ENCODE measurements at regions not wholly inside any gene's neighbourhood (a gene's known extent, or its start where the extent isn't known, plus 50 kb on each side); places are given as distances from the start of the nearest gene placed in this dataset.
"Not testable (repeated sequence)": the region's sequence is repeated elsewhere in the genome, so short reads cannot be mapped to it uniquely, and the experiment has no call there.

DNA sequence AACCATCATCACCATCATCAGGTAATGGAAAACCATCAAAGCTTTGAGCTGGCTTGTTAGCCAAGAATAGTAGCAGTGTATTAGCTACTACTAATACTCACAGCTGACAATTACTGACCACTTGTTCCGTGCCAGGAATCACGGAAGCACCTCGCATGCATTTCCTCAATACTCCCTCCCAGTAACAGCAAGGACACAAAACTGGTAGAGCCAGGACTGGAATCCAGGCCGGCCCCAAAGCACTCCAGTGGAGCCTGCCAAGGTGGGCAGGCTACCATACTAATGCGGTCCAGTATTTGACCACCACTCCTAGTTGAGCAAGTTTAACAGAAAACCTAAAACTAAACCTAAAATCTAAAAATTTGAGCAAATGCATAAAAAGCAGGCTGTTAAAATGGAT, 107.2 kb upstream of the LPCAT1 start:
- H3K4me1 ChIP-seq (ENCODE audit: control insufficient read depth in 3 of 3, insufficient read depth in 3 of 3, low read length in 3 of 3); H3K36me3 ChIP-seq (ENCODE audit: control insufficient read depth in 3 of 3, insufficient read depth in 3 of 3, low read length in 3 of 3); H3K27me3 ChIP-seq (ENCODE audit: control insufficient read depth in 3 of 3, insufficient read depth in 3 of 3, low read length in 3 of 3); H3K9me3 ChIP-seq (ENCODE audit: control insufficient read depth in 3 of 3, low read length in 3 of 3); H3K9ac ChIP-seq (ENCODE audit: low read depth in 1 of 3, low read length in 3 of 3); H3K27ac ChIP-seq (ENCODE audit: low read depth, low read length); H3K4me3 ChIP-seq (ENCODE audit: low read length in 3 of 3): not testable (repeated sequence)

DNA sequence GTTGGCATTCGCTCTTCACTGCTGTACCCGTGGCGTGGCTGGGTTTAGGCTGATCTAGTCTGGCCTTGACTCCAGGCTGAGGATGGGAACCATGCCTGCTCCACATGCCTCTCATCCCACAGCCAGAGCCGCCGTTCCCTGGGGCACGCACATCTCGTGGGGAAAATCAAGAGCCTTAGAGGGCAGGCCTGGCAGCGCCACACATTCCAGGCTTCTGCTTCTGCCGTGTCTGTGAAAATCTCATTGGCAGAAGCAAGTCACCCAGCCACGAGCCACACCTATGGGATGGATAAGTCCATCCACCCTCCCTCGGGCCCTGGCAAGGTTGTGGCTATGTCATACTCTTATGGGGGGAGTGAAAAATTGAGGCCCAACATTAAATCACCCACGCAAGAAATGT, 102.6 kb upstream of the LPCAT1 start:
- H3K9ac ChIP-seq (ENCODE audit: low read depth in 1 of 3, low read length in 3 of 3); H3K4me1 ChIP-seq (ENCODE audit: control insufficient read depth in 3 of 3, insufficient read depth in 3 of 3, low read length in 3 of 3); H3K27ac ChIP-seq (ENCODE audit: low read depth, low read length); H3K36me3 ChIP-seq (ENCODE audit: control insufficient read depth in 3 of 3, insufficient read depth in 3 of 3, low read length in 3 of 3); H3K9me3 ChIP-seq (ENCODE audit: control insufficient read depth in 3 of 3, low read length in 3 of 3); H3K27me3 ChIP-seq (ENCODE audit: control insufficient read depth in 3 of 3, insufficient read depth in 3 of 3, low read length in 3 of 3); H3K4me3 ChIP-seq (ENCODE audit: low read length in 3 of 3): not testable (repeated sequence)

DNA sequence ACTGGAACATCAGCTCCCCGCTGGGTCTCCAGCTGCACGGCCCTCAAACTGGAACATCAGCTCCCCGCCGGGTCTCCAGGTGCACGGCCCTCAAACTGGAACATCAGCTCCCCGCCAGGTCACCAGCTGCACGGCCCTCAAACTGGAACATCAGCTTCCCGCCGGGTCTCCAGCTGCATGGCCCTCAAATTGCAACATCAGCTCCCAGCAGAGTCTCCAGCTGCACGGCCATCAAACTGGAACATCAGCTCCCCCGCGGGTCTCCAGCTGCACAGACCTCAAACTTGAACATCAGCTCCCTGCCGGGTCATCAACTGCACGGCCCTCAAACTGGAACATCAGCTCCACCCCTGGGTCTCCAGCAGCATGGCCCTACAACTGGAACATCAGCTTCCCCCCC, 95.8 kb upstream of the LPCAT1 start:
- H3K36me3 ChIP-seq (ENCODE audit: control insufficient read depth in 3 of 3, insufficient read depth in 3 of 3, low read length in 3 of 3); H3K9me3 ChIP-seq (ENCODE audit: control insufficient read depth in 3 of 3, low read length in 3 of 3); H3K4me3 ChIP-seq (ENCODE audit: low read length in 3 of 3); H3K4me1 ChIP-seq (ENCODE audit: control insufficient read depth in 3 of 3, insufficient read depth in 3 of 3, low read length in 3 of 3); H3K9ac ChIP-seq (ENCODE audit: low read depth in 1 of 3, low read length in 3 of 3); H3K27me3 ChIP-seq (ENCODE audit: control insufficient read depth in 3 of 3, insufficient read depth in 3 of 3, low read length in 3 of 3); H3K27ac ChIP-seq (ENCODE audit: low read depth, low read length): not testable (repeated sequence)

DNA sequence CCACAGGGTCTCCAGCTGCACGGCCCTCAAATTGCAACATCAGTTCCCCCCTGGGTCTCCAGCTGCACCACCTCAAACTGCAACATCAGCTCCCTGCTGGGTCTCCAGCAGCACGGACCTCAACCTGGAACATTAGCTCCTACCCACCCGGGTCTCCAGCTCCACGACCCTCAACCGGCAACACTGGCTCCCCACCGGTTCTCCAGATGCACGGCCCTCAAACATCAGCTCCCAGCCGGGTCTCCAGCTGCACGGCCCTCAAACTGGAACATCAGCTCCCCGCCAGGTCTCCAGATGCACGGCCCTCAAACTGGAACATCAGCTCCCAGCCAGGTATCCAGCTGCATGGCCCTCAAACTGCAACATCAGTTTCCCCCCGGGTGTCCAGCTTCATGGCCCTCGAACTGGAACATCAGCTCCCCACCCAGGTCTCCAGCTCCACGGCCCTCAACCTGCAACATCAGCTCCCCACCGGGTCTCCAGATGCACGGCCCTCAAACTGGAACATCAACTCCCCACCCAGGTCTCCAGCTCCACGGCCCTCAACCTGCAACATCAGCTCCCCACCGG, 94.6 kb upstream of the LPCAT1 start:
- H3K27ac ChIP-seq (ENCODE audit: low read depth, low read length); H3K36me3 ChIP-seq (ENCODE audit: control insufficient read depth in 3 of 3, insufficient read depth in 3 of 3, low read length in 3 of 3); H3K27me3 ChIP-seq (ENCODE audit: control insufficient read depth in 3 of 3, insufficient read depth in 3 of 3, low read length in 3 of 3); H3K9me3 ChIP-seq (ENCODE audit: control insufficient read depth in 3 of 3, low read length in 3 of 3); H3K4me1 ChIP-seq (ENCODE audit: control insufficient read depth in 3 of 3, insufficient read depth in 3 of 3, low read length in 3 of 3); H3K9ac ChIP-seq (ENCODE audit: low read depth in 1 of 3, low read length in 3 of 3); H3K4me3 ChIP-seq (ENCODE audit: low read length in 3 of 3): not testable (repeated sequence)

DNA sequence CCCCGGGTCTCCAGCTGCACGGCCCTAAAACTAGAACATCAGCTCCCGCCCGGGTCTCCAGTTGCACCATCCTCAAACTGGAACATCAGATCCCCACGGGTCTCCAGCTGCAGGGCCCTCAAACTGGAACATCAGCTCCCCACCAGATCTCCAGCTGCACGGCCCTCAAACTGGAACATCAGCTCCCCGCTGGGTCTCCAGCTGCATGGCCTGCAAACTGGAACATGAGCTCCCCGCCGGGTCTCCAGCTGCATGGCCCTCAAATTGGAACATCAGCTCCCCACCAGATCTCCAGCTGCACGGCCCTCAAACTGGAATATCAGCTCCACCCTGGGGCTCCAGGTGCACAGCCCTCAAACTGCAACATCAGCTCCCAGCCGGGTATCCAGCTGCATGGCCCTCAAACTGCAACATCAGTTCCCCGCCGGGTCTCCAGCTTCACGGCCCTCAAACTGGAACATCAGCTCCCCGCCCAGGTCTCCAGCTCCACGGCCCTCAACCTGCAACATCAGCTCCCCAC, 93.5 kb upstream of the LPCAT1 start:
- not testable (repeated sequence) for H3K27me3 ChIP-seq (ENCODE audit: control insufficient read depth in 3 of 3, insufficient read depth in 3 of 3, low read length in 3 of 3); H3K9ac ChIP-seq (ENCODE audit: low read depth in 1 of 3, low read length in 3 of 3); H3K36me3 ChIP-seq (ENCODE audit: control insufficient read depth in 3 of 3, insufficient read depth in 3 of 3, low read length in 3 of 3); H3K27ac ChIP-seq (ENCODE audit: low read depth, low read length); H3K9me3 ChIP-seq (ENCODE audit: control insufficient read depth in 3 of 3, low read length in 3 of 3); H3K4me1 ChIP-seq (ENCODE audit: control insufficient read depth in 3 of 3, insufficient read depth in 3 of 3, low read length in 3 of 3); H3K4me3 ChIP-seq (ENCODE audit: low read length in 3 of 3)

DNA sequence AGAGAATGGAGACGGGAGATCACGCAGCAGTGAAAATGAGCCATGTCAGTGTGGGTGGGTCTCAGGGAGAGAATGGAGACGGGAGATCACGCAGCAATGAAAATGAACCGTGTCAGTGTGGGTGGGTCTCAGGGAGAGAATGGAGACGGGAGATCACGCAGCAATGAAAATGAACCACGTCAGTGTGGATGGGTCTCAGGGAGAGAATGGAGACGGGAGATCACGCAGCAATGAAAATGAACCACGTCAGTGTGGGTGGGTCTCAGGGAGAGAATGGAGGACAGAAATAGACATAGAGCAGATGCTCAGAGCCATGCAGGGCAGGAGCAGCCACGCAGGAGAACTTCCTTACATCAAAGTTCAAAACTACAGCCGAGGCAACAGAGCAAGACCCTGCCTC, 89.8 kb upstream of the LPCAT1 start:
- H3K36me3 ChIP-seq (ENCODE audit: control insufficient read depth in 3 of 3, insufficient read depth in 3 of 3, low read length in 3 of 3); H3K27me3 ChIP-seq (ENCODE audit: control insufficient read depth in 3 of 3, insufficient read depth in 3 of 3, low read length in 3 of 3); H3K9me3 ChIP-seq (ENCODE audit: control insufficient read depth in 3 of 3, low read length in 3 of 3): not testable (repeated sequence)

DNA sequence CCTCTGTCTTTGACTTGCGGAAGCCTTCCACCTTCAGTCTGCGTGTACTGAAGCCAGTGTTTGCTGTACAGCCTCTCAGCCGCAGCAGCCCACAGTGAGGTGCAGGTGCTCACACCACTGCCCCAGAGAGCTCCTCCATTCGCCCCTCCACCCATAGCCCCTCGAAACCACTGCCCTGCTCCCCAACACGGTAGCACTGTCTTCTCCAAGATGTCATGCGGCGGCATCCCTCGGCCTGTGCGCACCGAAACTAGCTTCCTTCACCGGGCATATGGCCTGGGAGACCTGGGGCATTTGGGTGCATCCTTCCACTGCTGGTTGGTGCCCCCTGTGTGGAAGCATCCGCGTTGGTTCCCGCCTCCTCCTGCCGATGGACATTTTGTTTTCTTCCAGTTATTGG, 86.8 kb upstream of the LPCAT1 start:
- H3K4me3 ChIP-seq (ENCODE audit: low read length in 3 of 3); H3K36me3 ChIP-seq (ENCODE audit: control insufficient read depth in 3 of 3, insufficient read depth in 3 of 3, low read length in 3 of 3); H3K27ac ChIP-seq (ENCODE audit: low read depth, low read length); H3K9me3 ChIP-seq (ENCODE audit: control insufficient read depth in 3 of 3, low read length in 3 of 3); H3K4me1 ChIP-seq (ENCODE audit: control insufficient read depth in 3 of 3, insufficient read depth in 3 of 3, low read length in 3 of 3); H3K27me3 ChIP-seq (ENCODE audit: control insufficient read depth in 3 of 3, insufficient read depth in 3 of 3, low read length in 3 of 3); H3K9ac ChIP-seq (ENCODE audit: low read depth in 1 of 3, low read length in 3 of 3): not testable (repeated sequence)

More for the DNA sequence above, 89.8 kb upstream of the LPCAT1 start:
- not testable (repeated sequence) for H3K4me3 ChIP-seq (ENCODE audit: low read length in 3 of 3); H3K4me1 ChIP-seq (ENCODE audit: control insufficient read depth in 3 of 3, insufficient read depth in 3 of 3, low read length in 3 of 3); H3K27ac ChIP-seq (ENCODE audit: low read depth, low read length); H3K9ac ChIP-seq (ENCODE audit: low read depth in 1 of 3, low read length in 3 of 3)

DNA sequence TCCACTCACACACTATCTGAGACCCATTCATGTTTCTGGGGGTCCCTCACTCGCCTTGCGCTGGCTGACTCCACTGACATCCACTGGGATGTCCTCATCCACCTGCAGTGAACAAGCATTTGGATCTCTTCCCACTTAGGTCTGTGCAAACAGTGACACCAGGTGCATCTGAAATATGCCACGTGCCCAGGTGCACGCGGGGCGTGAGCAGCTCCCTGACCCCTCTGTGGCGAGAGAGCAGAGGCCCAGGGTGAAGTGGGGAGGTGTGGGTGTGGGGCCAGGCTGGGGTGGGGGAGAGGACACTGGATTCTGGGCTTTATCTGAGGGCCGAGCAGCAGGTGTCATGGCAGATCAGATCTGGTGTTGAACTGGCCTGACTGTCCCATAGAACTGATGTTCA, 85.4 kb upstream of the LPCAT1 start:
- not testable (repeated sequence) for H3K36me3 ChIP-seq (ENCODE audit: control insufficient read depth in 3 of 3, insufficient read depth in 3 of 3, low read length in 3 of 3); H3K27me3 ChIP-seq (ENCODE audit: control insufficient read depth in 3 of 3, insufficient read depth in 3 of 3, low read length in 3 of 3); H3K4me3 ChIP-seq (ENCODE audit: low read length in 3 of 3); H3K27ac ChIP-seq (ENCODE audit: low read depth, low read length); H3K9me3 ChIP-seq (ENCODE audit: control insufficient read depth in 3 of 3, low read length in 3 of 3); H3K4me1 ChIP-seq (ENCODE audit: control insufficient read depth in 3 of 3, insufficient read depth in 3 of 3, low read length in 3 of 3); H3K9ac ChIP-seq (ENCODE audit: low read depth in 1 of 3, low read length in 3 of 3)

DNA sequence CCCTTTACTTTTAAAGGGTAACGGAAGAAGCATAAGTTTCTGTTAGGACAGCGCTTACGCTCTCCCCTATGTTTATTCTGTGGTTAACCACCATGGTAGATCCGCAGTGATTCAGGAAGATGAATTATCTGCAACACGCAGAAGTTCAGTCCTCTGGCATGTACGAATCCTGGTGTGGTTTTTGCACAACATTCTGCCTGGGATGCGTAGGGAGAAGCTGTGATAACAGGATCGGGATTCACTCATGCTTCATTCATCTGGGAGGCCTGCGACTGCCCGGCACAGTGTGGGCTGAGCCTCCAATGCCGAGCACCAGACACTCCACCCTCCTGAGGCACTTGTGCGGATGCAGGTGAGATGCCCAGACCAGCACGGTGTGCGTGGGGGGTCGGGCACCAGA, 84.6 kb upstream of the LPCAT1 start:
- not testable (repeated sequence) for H3K4me3 ChIP-seq (ENCODE audit: low read length in 3 of 3); H3K9me3 ChIP-seq (ENCODE audit: control insufficient read depth in 3 of 3, low read length in 3 of 3); H3K36me3 ChIP-seq (ENCODE audit: control insufficient read depth in 3 of 3, insufficient read depth in 3 of 3, low read length in 3 of 3); H3K4me1 ChIP-seq (ENCODE audit: control insufficient read depth in 3 of 3, insufficient read depth in 3 of 3, low read length in 3 of 3); H3K27ac ChIP-seq (ENCODE audit: low read depth, low read length); H3K27me3 ChIP-seq (ENCODE audit: control insufficient read depth in 3 of 3, insufficient read depth in 3 of 3, low read length in 3 of 3); H3K9ac ChIP-seq (ENCODE audit: low read depth in 1 of 3, low read length in 3 of 3)

DNA sequence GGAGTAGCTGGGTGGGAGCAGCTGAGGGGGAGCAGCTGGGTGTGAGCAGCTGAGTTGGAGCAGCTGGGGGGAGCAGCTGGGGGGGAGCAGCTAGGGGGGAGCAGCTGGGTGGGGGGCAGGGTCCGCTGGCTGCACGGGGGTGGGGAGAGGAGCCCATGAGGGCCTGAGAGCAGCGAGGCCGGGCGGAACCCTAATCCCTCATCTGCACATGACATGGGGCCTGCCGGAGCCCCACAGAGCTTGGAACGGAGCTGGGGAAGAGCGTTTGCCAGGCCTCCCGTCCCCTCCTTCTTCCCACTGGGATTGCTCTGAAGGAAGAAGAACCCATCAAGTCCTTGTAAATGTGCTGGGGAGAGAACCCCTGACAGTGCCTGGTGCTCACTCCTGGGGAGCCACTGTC, 83.2 kb upstream of the LPCAT1 start:
- H3K27me3 ChIP-seq (ENCODE audit: control insufficient read depth in 3 of 3, insufficient read depth in 3 of 3, low read length in 3 of 3); H3K9me3 ChIP-seq (ENCODE audit: control insufficient read depth in 3 of 3, low read length in 3 of 3); H3K9ac ChIP-seq (ENCODE audit: low read depth in 1 of 3, low read length in 3 of 3); H3K4me3 ChIP-seq (ENCODE audit: low read length in 3 of 3); H3K4me1 ChIP-seq (ENCODE audit: control insufficient read depth in 3 of 3, insufficient read depth in 3 of 3, low read length in 3 of 3); H3K36me3 ChIP-seq (ENCODE audit: control insufficient read depth in 3 of 3, insufficient read depth in 3 of 3, low read length in 3 of 3); H3K27ac ChIP-seq (ENCODE audit: low read depth, low read length): not testable (repeated sequence)

DNA sequence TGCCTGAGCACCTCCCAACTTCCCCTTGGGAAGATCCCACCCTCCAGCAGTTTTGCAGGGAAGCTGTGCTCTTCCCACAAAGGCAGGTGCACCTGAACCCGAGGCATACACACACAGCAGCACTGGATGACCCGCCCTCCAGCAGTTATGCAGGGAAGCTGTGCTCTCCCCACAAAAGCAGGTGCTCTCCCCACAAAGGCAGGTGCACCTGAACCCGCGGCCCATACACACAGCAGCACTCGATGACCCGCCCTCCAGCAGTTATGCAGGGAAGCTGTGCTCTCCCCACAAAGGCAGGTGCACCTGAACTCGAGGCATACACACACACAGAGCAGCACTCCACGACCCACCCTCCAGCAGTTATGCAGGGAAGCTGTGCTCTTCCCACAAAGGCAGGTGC, 80.2 kb upstream of the LPCAT1 start:
- H3K9me3 ChIP-seq (ENCODE audit: control insufficient read depth in 3 of 3, low read length in 3 of 3); H3K27me3 ChIP-seq (ENCODE audit: control insufficient read depth in 3 of 3, insufficient read depth in 3 of 3, low read length in 3 of 3); H3K36me3 ChIP-seq (ENCODE audit: control insufficient read depth in 3 of 3, insufficient read depth in 3 of 3, low read length in 3 of 3); H3K9ac ChIP-seq (ENCODE audit: low read depth in 1 of 3, low read length in 3 of 3); H3K4me1 ChIP-seq (ENCODE audit: control insufficient read depth in 3 of 3, insufficient read depth in 3 of 3, low read length in 3 of 3); H3K27ac ChIP-seq (ENCODE audit: low read depth, low read length); H3K4me3 ChIP-seq (ENCODE audit: low read length in 3 of 3): not testable (repeated sequence)

Data from skeletal muscle tissue (tissue), 3 donors.